K562 (cell line): ENCODE measurements at regions not wholly inside any gene's neighbourhood (a gene's known extent, or its start where the extent isn't known, plus 50 kb on each side); places are given as distances from the start of the nearest gene placed in this dataset.

Experiments
- ATAC-seq: fragments of 200-7000 bp; cut with Tn5 transposase; 3 replicates; pipeline ENCODE4 v1.9.1; 2020; ENCODE audit warnings: moderate library complexity
- BruUV-seq: library from RNA; stranded (reverse); fragments of 400-500 nt; replicated peaks from 2 replicates; lab custom pipeline; 2021; lab: Mats Ljungman, UMichigan
- CTCF ChIA-PET: fragments of 300-600 bp; formaldehyde crosslinking; extraction: SDS; loops from one replicate; lab custom pipeline; 2021; ENCODE audit warnings: low intra/inter-chr PET ratio; lab: Yijun Ruan, JAX
- POLR2A ChIA-PET: fragments of 300-600, 350-650 bp; sonication (Branson Sonifier 250); formaldehyde crosslinking; extraction: SDS; loops from one replicate; lab custom pipeline; 2021; ENCODE audit warnings: antibody characterized with exemption, inconsistent platforms; lab: Yijun Ruan, JAX
- DNase-seq, 4 experiments: peaks; one replicate each; pipeline versions ENCODE4 v3.0.0 to v3.0.0-alpha.2; 2011 to 2018; ENCODE audit warnings: low spot score in 3 of 4, mixed read lengths in 3 of 4; ENCODE audit errors: extremely low read depth in 1 of 4
- FAIRE-seq: peaks from 2 replicates; lab custom pipeline; 2011; peaks lifted over from hg19 to GRCh38; lab: Jason Lieb, UNC
- H2AFZ ChIP-seq: 2 replicates; pipeline ENCODE4 v1.6.0; 2011; ENCODE audit warnings: low read depth, low read length, control low read depth, inconsistent platforms
- H3K27ac ChIP-seq: fragments of 200-600 bp; 3 replicates; pipeline ENCODE4 v1.8.0; 2011; ENCODE audit warnings: low read depth, mild to moderate bottlenecking, control low read depth, inconsistent platforms, low read length, moderate library complexity, mixed read lengths; ENCODE audit errors: extremely low read depth
- H3K27me3 ChIP-seq, 2 experiments: fragments of 300-600 bp in 1 of 2; 2 replicates in 1 of 2; 3 replicates in 1 of 2; pipeline versions ENCODE4 v1.6.0 to v1.8.0; 2011; ENCODE audit warnings: inconsistent platforms in 2 of 2, low read length in 2 of 2, mild to moderate bottlenecking in 1 of 2, mixed read lengths in 1 of 2, moderate library complexity in 1 of 2; ENCODE audit not compliant: control insufficient read depth in 2 of 2, insufficient read depth in 2 of 2
- H3K36me3 ChIP-seq: fragments of 300-600 bp; 3 replicates; pipeline ENCODE4 v1.8.0; 2011; ENCODE audit warnings: mild to moderate bottlenecking, low read length, inconsistent platforms; ENCODE audit not compliant: control insufficient read depth, insufficient read depth
- H3K4me1 ChIP-seq, 2 experiments: fragments of 200-600 bp in 1 of 2; replicated peaks in 1 of 2; 2 replicates in 1 of 2; 3 replicates in 1 of 2; pipeline versions ENCODE4 v1.5.1 to v1.8.0; 2011; ENCODE audit warnings: inconsistent platforms in 2 of 2, low read length in 2 of 2, mild to moderate bottlenecking in 1 of 2, mixed read lengths in 1 of 2, moderate library complexity in 1 of 2; ENCODE audit not compliant: control insufficient read depth in 2 of 2, insufficient read depth in 2 of 2
- H3K4me2 ChIP-seq: 2 replicates; pipeline ENCODE4 v1.6.1; 2011; ENCODE audit warnings: low read length, control low read depth, inconsistent platforms, mixed read lengths; ENCODE audit not compliant: insufficient read depth
- H3K4me3 ChIP-seq: fragments of 200-600 bp; sonication (generic), shearing (Covaris generic); 2 replicates; pipeline ENCODE4 v1.5.1; 2016; ENCODE audit warnings: control low read depth, inconsistent platforms
- H3K79me2 ChIP-seq: fragments of 200-600 bp; 3 replicates; pipeline ENCODE4 v1.8.0; 2011; ENCODE audit warnings: low read length, inconsistent platforms; ENCODE audit not compliant: control insufficient read depth, insufficient read depth
- H3K9ac ChIP-seq, 2 experiments: 2 replicates each; pipeline versions ENCODE4 v1.6.0 to v1.6.1; 2011; ENCODE audit warnings: low read depth in 2 of 2, low read length in 2 of 2, control low read depth in 1 of 2, inconsistent platforms in 1 of 2, mild to moderate bottlenecking in 1 of 2, mixed read lengths in 1 of 2; ENCODE audit not compliant: insufficient read depth in 1 of 2
- H3K9me1 ChIP-seq: one replicate; pipeline ENCODE4 v1.6.0; 2011; ENCODE audit warnings: inconsistent platforms, mild to moderate bottlenecking, low read length, moderate library complexity; ENCODE audit not compliant: control insufficient read depth, insufficient read depth
- H3K9me3 ChIP-seq: replicated peaks from 2 replicates; pipeline ENCODE4 v1.5.1; 2011; ENCODE audit warnings: low read depth, low read length, inconsistent platforms; ENCODE audit not compliant: control insufficient read depth, insufficient read depth
- H4K20me1 ChIP-seq: replicated peaks from 2 replicates; pipeline ENCODE4 v1.6.1; 2011; ENCODE audit warnings: low read length, inconsistent platforms, mixed read lengths; ENCODE audit not compliant: control insufficient read depth, insufficient read depth
- BMI1 ChIP-seq: fragments of 150-350 bp; IDR thresholded peaks from 2 replicates; pipeline ENCODE4 v1.6.1; 2014; ENCODE audit warnings: low read length
- BRD9 ChIP-seq: fragments of 450-650 bp; IDR thresholded peaks from 2 replicates; pipeline ENCODE4 v1.6.1; 2018; ENCODE audit warnings: low read depth; ENCODE audit not compliant: partially characterized antibody
- C11orf30 ChIP-seq: fragments of 450-650 bp; IDR thresholded peaks from 2 replicates; pipeline ENCODE4 v1.6.1; 2016; ENCODE audit warnings: low read depth, mild to moderate bottlenecking
- DNMT1 ChIP-seq: fragments of 450-650 bp; IDR thresholded peaks from 2 replicates; pipeline ENCODE4 v1.6.1; 2016; ENCODE audit warnings: antibody characterized with exemption, mild to moderate bottlenecking
- MAFF ChIP-seq: IDR thresholded peaks from 2 replicates; pipeline ENCODE4 v1.6.1; 2012; ENCODE audit warnings: low read length, improper control_type of control experiment
- MAFG ChIP-seq: fragments of 450-650 bp; conservative IDR thresholded peaks from 2 replicates; pipeline ENCODE4 v1.6.1; 2016; ENCODE audit warnings: missing genetic modification characterization, missing compliant biosample characterization
- MAFK ChIP-seq: IDR thresholded peaks from 2 replicates; pipeline ENCODE4 v1.6.1; 2011; ENCODE audit warnings: low read length, improper control_type of control experiment
- MCM5 ChIP-seq: fragments of 450-650 bp; IDR thresholded peaks from 2 replicates; pipeline ENCODE4 v1.6.1; 2016; ENCODE audit warnings: low read depth
- NR2C1 ChIP-seq, 2 experiments: fragments of 450-650 bp; IDR thresholded peaks; 2 replicates each; pipeline ENCODE4 v1.6.1; 2017; ENCODE audit warnings: mild to moderate bottlenecking in 2 of 2, antibody characterized with exemption in 1 of 2, inconsistent platforms in 1 of 2, missing compliant biosample characterization in 1 of 2, missing genetic modification characterization in 1 of 2
- OTX1 ChIP-seq: fragments of 450-650 bp; formaldehyde crosslinking; IDR thresholded peaks from 2 replicates; pipeline ENCODE4 v1.4.0; 2022; ENCODE audit warnings: mild to moderate bottlenecking
- U2AF1 ChIP-seq: fragments of 200-400 bp; formaldehyde crosslinking; optimal IDR thresholded peaks from 2 replicates; pipeline ENCODE3; 2017; ENCODE audit warnings: mild to moderate bottlenecking, low read depth, low read length, moderate library complexity
- YBX1 ChIP-seq: fragments of 450-650 bp; IDR thresholded peaks from 2 replicates; pipeline ENCODE4 v1.7.1; 2016; ENCODE audit warnings: mild to moderate bottlenecking
- ZNF316 ChIP-seq: fragments of 450-650 bp; IDR thresholded peaks from 2 replicates; pipeline ENCODE4 v1.6.1; 2016
- ZNF668 ChIP-seq: fragments of 250-450 bp; sonication (Bioruptor Pico); IDR thresholded peaks from 2 replicates; pipeline ENCODE4 v1.8.0; 2022; ENCODE audit warnings: mild to moderate bottlenecking, inconsistent platforms
- WGBS: fragments of 100-300 bp; shearing (Covaris generic); methylation state at CpG from one replicate; pipeline ENCODE4 v1.1.6; 2016; ENCODE audit warnings: low coverage, mixed read lengths; ENCODE audit not compliant: insufficient coverage; ENCODE audit errors: missing lambda C conversion rate; 5-methylcytosine and 5-hydroxymethylcytosine counted together
- in situ Hi-C: fragments of 300-500 bp; cut with MboI; formaldehyde crosslinking; loops from 4 replicates; pipeline ENCODE4 v1.15.0; 2018; ENCODE audit warnings: inconsistent platforms, mixed read lengths
- intact Hi-C: fragments of 100-400 bp; cut with micrococcal nuclease; formaldehyde crosslinking; loops from 2 replicates; pipeline ENCODE4 v1.14.2; 2022
- TF ChIP-seq, protein P1 (sequence below): IDR thresholded peaks from 3 replicates; pipeline ENCODE4 v1.6.1; 2011; ENCODE audit warnings: borderline replicate concordance, mild to moderate bottlenecking, moderate library complexity; ENCODE audit not compliant: insufficient read length; ENCODE audit errors: extremely low read depth
- TF ChIP-seq, protein P2 (sequence below), 2 experiments: fragments of 250-450 bp in 1 of 2; fragments of 450-650 bp in 1 of 2; sonication (Bioruptor Pico) in 1 of 2; IDR thresholded peaks; 2 replicates each; pipeline versions ENCODE4 v1.6.1 to v1.8.0; 2016 to 2021; ENCODE audit warnings: mild to moderate bottlenecking in 2 of 2, moderate library complexity in 2 of 2, missing compliant biosample characterization in 1 of 2, missing genetic modification characterization in 1 of 2

DNA sequence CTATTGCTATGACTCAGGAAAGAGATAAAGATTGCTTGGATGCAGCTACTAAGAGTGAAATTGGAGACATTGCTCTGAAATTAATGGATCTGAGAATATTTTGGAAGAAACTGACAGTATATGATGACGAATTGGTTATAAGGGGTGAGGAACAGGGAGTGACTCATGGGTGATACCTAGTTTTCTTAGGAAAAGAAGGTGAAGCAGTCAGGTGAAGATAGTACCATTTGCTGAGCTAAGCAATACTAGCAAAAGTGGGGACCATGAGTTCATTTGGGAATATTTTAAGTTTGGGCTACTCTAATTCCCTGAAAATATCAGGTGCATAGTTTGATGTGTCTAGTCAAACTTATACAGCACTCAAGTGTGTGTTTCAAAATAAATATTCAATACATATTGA lies 260.1 kb upstream of the NFIA start:
- POLR2A ChIA-PET: no interaction called here
- Histone ChIP-seq H2AFZ (no peak overlapping the region), H3K4me2 (no peak overlapping the region), H3K79me2 (no peaks in the 10 kb centered on the region), H3K9me3 (no peaks in the 10 kb centered on the region), H3K4me3 (no peak overlapping the region), H3K27ac (no peak overlapping the region), H3K9ac (no peak overlapping the region), H4K20me1 (no peaks in the 10 kb centered on the region), H3K36me3 (no peaks in the 10 kb centered on the region), H3K4me1 (no peaks in the 10 kb centered on the region), H3K27me3 (no peaks in the 10 kb centered on the region), H3K9me1 (no peaks in the 10 kb centered on the region)
- DNase-seq (no peak), FAIRE-seq (no peak), ATAC-seq (no peak)
- 0% methylated on average over 1 of the region's 1 CpG for WGBS
- CTCF ChIA-PET: no interaction called here
- BruUV-seq: no TSS peak
- intact Hi-C loops: no loop called here
- in situ Hi-C loops: no loop called here
- TF ChIP-seq MAFK: peak; percentile 51; the same call in 1 of the 2 replicates
- TF ChIP-seq OTX1 (CRISPR knock-in tag): no peak
- peak; percentile 72 for TF ChIP-seq ZNF316
- peak; percentile 48; the same call in 1 of the 2 replicates for TF ChIP-seq C11orf30
- peak; percentile 50; the same call in 1 of the 2 replicates for TF ChIP-seq MAFF
- TF ChIP-seq MAFG (tag): peak; percentile 57
- TF ChIP-seq BRD9: no peak

DNA sequence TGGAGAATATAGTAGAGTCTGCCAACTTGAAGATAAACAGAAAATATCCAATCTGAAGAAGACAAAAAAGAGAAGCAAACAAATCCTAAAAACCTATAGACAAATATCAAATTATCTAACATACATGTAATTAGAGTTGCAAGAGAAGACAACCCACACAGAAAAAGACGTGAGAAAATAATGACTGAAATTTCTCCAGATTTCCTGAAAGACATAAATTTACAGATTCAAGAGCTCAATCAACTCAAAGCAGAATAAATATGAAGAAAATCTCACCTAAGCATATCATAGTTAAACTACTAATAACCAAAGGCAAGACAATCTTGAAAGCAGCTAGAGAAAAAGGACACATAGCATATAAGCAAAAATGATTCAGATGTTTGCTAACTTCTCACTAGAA lies 261.2 kb upstream of the NFIA start:
- ATAC-seq: no peak
- Histone ChIP-seq H2AFZ (no peak overlapping the region), H3K4me2 (no peak overlapping the region), H3K4me3 (no peak overlapping the region), H4K20me1 (no peaks in the 10 kb centered on the region), H3K27me3 (no peaks in the 10 kb centered on the region), H3K9me3 (no peaks in the 10 kb centered on the region), H3K4me1 (no peaks in the 10 kb centered on the region), H3K9me1 (no peaks in the 10 kb centered on the region), H3K27ac (no peak overlapping the region), H3K9ac (no peak overlapping the region), H3K79me2 (no peaks in the 10 kb centered on the region), H3K36me3 (no peaks in the 10 kb centered on the region)
- no peak for FAIRE-seq
- in situ Hi-C loops (no loop called here), intact Hi-C loops (no loop called here)
- no peak for DNase-seq
- ChIA-PET CTCF (no interaction called here), POLR2A (no interaction called here)
- 0% methylated on average over 1 of the region's 1 CpG for WGBS
- BruUV-seq: no TSS peak
- TF ChIP-seq ZNF668 (CRISPR knock-in tag) (no peak), DNMT1 (no peak), YBX1 (no peak), NR2C1 (IDR thresholded peaks at IDR 0.05) (no peak), NR2C1 (tag; IDR thresholded peaks at IDR 0.05) (no peak), BMI1 (no peak), MCM5 (no peak), U2AF1 (no peak)
- TF ChIP-seq, protein P1, sequence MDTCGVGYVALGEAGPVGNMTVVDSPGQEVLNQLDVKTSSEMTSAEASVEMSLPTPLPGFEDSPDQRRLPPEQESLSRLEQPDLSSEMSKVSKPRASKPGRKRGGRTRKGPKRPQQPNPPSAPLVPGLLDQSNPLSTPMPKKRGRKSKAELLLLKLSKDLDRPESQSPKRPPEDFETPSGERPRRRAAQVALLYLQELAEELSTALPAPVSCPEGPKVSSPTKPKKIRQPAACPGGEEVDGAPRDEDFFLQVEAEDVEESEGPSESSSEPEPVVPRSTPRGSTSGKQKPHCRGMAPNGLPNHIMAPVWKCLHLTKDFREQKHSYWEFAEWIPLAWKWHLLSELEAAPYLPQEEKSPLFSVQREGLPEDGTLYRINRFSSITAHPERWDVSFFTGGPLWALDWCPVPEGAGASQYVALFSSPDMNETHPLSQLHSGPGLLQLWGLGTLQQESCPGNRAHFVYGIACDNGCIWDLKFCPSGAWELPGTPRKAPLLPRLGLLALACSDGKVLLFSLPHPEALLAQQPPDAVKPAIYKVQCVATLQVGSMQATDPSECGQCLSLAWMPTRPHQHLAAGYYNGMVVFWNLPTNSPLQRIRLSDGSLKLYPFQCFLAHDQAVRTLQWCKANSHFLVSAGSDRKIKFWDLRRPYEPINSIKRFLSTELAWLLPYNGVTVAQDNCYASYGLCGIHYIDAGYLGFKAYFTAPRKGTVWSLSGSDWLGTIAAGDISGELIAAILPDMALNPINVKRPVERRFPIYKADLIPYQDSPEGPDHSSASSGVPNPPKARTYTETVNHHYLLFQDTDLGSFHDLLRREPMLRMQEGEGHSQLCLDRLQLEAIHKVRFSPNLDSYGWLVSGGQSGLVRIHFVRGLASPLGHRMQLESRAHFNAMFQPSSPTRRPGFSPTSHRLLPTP: no peak
- TF ChIP-seq, protein P2, sequence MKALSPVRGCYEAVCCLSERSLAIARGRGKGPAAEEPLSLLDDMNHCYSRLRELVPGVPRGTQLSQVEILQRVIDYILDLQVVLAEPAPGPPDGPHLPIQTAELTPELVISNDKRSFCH (CRISPR knock-in tag; IDR thresholded peaks at IDR 0.05): no peak
- TF ChIP-seq, protein P2 (tag; IDR thresholded peaks at IDR 0.05): no peak
